ENCODE measurements at regions not wholly inside any gene's neighbourhood (a gene's known extent, or its start where the extent isn't known, plus 50 kb on each side); places are given as distances from the start of the nearest gene placed in this dataset.

DNA sequence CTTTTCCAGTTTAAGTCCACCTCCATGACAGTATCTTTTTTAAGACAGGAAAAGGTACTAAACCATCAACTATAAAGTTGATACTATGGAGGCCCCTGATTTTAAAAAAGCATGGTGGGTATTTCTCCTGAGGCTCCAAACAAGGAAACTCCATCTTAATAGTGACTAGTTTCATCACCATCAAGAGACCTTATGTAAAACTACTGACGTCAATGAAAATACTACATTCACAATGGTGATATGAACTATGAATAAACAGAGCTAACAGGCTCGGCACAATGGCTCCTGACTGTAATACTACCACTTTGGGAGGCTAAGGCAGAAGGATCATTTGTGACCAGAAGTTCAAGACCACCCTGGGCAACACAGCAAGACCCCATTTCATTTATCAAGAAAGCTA lies 162.7 kb downstream of the KLF12 start:
- Histone ChIP-seq H3K4me1 (ENCODE audit: insufficient read depth, low read length) (no peaks in the 10 kb centered on the region), H3K27me3 (ENCODE audit: insufficient read depth, low read length) (no peaks in the 10 kb centered on the region), H3K9me3 (ENCODE audit: insufficient read depth, low read depth, low read length) (no peaks in the 10 kb centered on the region), H3K9ac (ENCODE audit: low read length) (no peak overlapping the region), H3K4me2 (ENCODE audit: low read length) (no peak overlapping the region), H4K20me1 (ENCODE audit: insufficient read depth, low read length) (peaks cover 69% of the 10 kb centered on the region), H3K79me2 (ENCODE audit: insufficient read depth, low read length) (peaks cover 60% of the 10 kb centered on the region), H3K36me3 (ENCODE audit: insufficient read depth, low read length) (no peaks in the 10 kb centered on the region), H3K4me3 (ENCODE audit: insufficient read depth, low read depth, low read length) (no peak overlapping the region), H3K27ac (ENCODE audit: low read depth, low read length) (no peak overlapping the region), H2AFZ (ENCODE audit: low read depth, low read length) (no peak overlapping the region)
- DNase-seq (ENCODE audit: low read depth) (no peak), FAIRE-seq (no peak)
- Mint-ChIP-seq H3K27me3 (ENCODE audit: low read depth, unreplicated experiment) (no peaks in the 10 kb centered on the region), H3K9me3 (ENCODE audit: unreplicated experiment) (peaks cover 2% of the 10 kb centered on the region), H3K36me3 (ENCODE audit: low read depth, unreplicated experiment) (no peaks in the 10 kb centered on the region), H3K4me1 (ENCODE audit: low read depth, unreplicated experiment) (peaks cover 11% of the 10 kb centered on the region), H3K27ac (ENCODE audit: unreplicated experiment) (no peak overlapping the region), H3K4me3 (ENCODE audit: unreplicated experiment) (no peak overlapping the region)
- TF ChIP-seq, protein P1, sequence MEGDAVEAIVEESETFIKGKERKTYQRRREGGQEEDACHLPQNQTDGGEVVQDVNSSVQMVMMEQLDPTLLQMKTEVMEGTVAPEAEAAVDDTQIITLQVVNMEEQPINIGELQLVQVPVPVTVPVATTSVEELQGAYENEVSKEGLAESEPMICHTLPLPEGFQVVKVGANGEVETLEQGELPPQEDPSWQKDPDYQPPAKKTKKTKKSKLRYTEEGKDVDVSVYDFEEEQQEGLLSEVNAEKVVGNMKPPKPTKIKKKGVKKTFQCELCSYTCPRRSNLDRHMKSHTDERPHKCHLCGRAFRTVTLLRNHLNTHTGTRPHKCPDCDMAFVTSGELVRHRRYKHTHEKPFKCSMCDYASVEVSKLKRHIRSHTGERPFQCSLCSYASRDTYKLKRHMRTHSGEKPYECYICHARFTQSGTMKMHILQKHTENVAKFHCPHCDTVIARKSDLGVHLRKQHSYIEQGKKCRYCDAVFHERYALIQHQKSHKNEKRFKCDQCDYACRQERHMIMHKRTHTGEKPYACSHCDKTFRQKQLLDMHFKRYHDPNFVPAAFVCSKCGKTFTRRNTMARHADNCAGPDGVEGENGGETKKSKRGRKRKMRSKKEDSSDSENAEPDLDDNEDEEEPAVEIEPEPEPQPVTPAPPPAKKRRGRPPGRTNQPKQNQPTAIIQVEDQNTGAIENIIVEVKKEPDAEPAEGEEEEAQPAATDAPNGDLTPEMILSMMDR (IDR thresholded peaks at IDR 0.05; ENCODE audit: insufficient read depth, low read depth, low read length): no peak
- TF ChIP-seq EZH2 (IDR thresholded peaks at IDR 0.05; ENCODE audit: insufficient read depth, low read length): no peak

DNA sequence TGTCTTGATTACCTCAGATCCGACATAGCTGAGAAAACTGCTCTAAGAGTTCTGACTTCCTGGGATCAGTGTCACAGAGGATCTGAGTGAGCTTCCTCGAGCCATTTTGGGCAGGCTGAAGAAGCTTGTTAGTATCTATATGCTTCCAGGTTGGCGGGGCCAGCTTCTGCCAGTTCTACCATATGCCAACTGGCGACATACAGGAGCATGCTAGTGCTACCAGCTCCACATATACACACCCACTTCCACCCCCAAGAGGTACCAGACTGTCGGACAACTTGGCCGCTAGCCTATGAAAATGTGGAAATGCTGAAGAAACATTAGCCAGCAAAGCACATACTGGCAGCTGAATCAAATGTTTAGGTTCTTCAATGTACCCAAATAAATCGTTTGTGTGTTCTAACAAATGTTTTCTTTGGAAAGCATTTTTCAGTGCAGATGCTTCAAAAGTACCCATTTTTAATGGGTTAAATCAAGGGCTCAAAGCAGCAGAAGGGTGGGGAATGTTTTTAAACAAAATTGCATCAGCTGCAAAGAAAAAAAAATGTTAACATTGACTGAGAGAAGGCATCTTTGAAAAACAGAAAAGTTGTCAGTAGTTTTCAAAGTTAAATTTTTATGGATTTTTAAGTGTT lies 163.7 kb downstream of the KLF12 start:
- Histone ChIP-seq H3K9ac (ENCODE audit: low read length) (no peak overlapping the region), H3K4me3 (ENCODE audit: insufficient read depth, low read depth, low read length) (no peak overlapping the region), H3K4me1 (ENCODE audit: insufficient read depth, low read length) (no peaks in the 10 kb centered on the region), H3K36me3 (ENCODE audit: insufficient read depth, low read length) (no peaks in the 10 kb centered on the region), H3K9me3 (ENCODE audit: insufficient read depth, low read depth, low read length) (no peaks in the 10 kb centered on the region), H3K27me3 (ENCODE audit: insufficient read depth, low read length) (no peaks in the 10 kb centered on the region), H3K27ac (ENCODE audit: low read depth, low read length) (no peak overlapping the region), H4K20me1 (ENCODE audit: insufficient read depth, low read length) (peaks cover 62% of the 10 kb centered on the region), H2AFZ (ENCODE audit: low read depth, low read length) (no peak overlapping the region), H3K4me2 (ENCODE audit: low read length) (no peak overlapping the region), H3K79me2 (ENCODE audit: insufficient read depth, low read length) (peaks cover 59% of the 10 kb centered on the region)
- DNase-seq (ENCODE audit: low read depth) (no peak), FAIRE-seq (no peak)
- Mint-ChIP-seq H3K4me3 (ENCODE audit: unreplicated experiment) (no peak overlapping the region), H3K9me3 (ENCODE audit: unreplicated experiment) (peaks cover 2% of the 10 kb centered on the region), H3K27me3 (ENCODE audit: low read depth, unreplicated experiment) (no peaks in the 10 kb centered on the region), H3K36me3 (ENCODE audit: low read depth, unreplicated experiment) (no peaks in the 10 kb centered on the region), H3K4me1 (ENCODE audit: low read depth, unreplicated experiment) (peaks cover 11% of the 10 kb centered on the region), H3K27ac (ENCODE audit: unreplicated experiment) (no peak overlapping the region)
- TF ChIP-seq EZH2 (IDR thresholded peaks at IDR 0.05; ENCODE audit: insufficient read depth, low read length): no peak
- TF ChIP-seq, protein P1 (IDR thresholded peaks at IDR 0.05; ENCODE audit: insufficient read depth, low read depth, low read length): no peak

DNA sequence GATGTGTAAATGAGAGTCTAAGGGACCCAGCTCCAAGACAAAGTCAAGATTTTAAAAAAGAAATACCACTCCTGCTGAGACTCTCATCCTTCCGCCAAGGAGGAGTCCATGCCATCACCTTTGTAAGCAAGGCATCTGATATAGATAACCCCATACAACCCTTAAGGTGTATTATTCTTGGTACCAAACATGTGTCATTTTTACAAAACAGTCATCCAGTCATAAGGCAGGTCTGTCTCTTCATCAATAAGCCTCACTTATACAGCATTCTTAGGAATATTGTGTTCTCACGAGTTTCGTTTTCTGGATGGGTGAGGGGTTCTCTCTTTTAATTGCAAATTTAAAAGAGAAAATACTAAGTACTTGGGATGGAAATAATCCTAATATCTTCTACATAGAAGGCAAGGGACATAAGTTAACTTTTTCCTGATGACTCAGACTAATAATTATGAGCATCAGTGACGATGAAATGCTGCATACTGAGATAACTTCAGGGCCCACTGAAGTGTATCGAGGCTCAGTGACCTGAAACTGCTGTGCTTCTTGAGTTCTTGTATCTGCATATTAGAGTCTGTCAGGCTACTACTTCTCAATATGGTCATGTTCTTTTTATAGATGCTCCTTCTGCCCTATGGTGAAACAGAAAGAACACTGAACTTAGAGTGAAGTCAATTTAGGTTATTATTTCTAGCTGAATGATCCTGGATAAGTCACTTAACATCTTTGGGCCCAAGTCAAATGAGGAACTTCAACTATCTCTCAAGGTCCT lies 166.6 kb downstream of the KLF12 start:
- H3K9ac ChIP-seq (ENCODE audit: low read length): no peak overlapping the region
- Mint-ChIP-seq H3K4me1 (ENCODE audit: low read depth, unreplicated experiment) (peaks cover 9% of the 10 kb centered on the region), H3K27me3 (ENCODE audit: low read depth, unreplicated experiment) (no peaks in the 10 kb centered on the region), H3K4me3 (ENCODE audit: unreplicated experiment) (no peak overlapping the region), H3K9me3 (ENCODE audit: unreplicated experiment) (no peaks in the 10 kb centered on the region), H3K27ac (ENCODE audit: unreplicated experiment) (no peak overlapping the region), H3K36me3 (ENCODE audit: low read depth, unreplicated experiment) (no peaks in the 10 kb centered on the region)
- peaks cover 67% of the 10 kb centered on the region for H3K79me2 ChIP-seq (ENCODE audit: insufficient read depth, low read length)
- no peak overlapping the region for H3K4me2 ChIP-seq (ENCODE audit: low read length)
- H3K4me3 ChIP-seq (ENCODE audit: insufficient read depth, low read depth, low read length): no peak overlapping the region
- DNase-seq (ENCODE audit: low read depth): no peak
- H4K20me1 ChIP-seq (ENCODE audit: insufficient read depth, low read length): peaks cover 60% of the 10 kb centered on the region
- no peaks in the 10 kb centered on the region for H3K9me3 ChIP-seq (ENCODE audit: insufficient read depth, low read depth, low read length)
- no peaks in the 10 kb centered on the region for H3K4me1 ChIP-seq (ENCODE audit: insufficient read depth, low read length)
- H3K27ac ChIP-seq (ENCODE audit: low read depth, low read length): no peak overlapping the region
- no peaks in the 10 kb centered on the region for H3K27me3 ChIP-seq (ENCODE audit: insufficient read depth, low read length)
- FAIRE-seq: no peak
- no peaks in the 10 kb centered on the region for H3K36me3 ChIP-seq (ENCODE audit: insufficient read depth, low read length)
- TF ChIP-seq, protein P1 (IDR thresholded peaks at IDR 0.05; ENCODE audit: insufficient read depth, low read depth, low read length): no peak
- no peak for TF ChIP-seq EZH2 (IDR thresholded peaks at IDR 0.05; ENCODE audit: insufficient read depth, low read length)
- no peak overlapping the region for H2AFZ ChIP-seq (ENCODE audit: low read depth, low read length)
